Endothelial cell of umbilical vein (primary cell): ENCODE measurements at regions not wholly inside any gene's neighbourhood (a gene's known extent, or its start where the extent isn't known, plus 50 kb on each side); places are given as distances from the start of the nearest gene placed in this dataset.

Experiments used
- CTCF ChIP-seq, 2 donors: IDR thresholded peaks; 1 replicate in 1 of 2; 2 replicates in 1 of 2; pipeline ENCODE4 v1.5.1; 2011; ENCODE audit warnings: low read length in 2 of 2, mild to moderate bottlenecking in 2 of 2, moderate library complexity in 2 of 2, control low read depth in 1 of 2, inconsistent platforms in 1 of 2, low read depth in 1 of 2; ENCODE audit not compliant: insufficient read depth in 1 of 2; ENCODE audit errors: extremely low read depth in 1 of 2
- MYC ChIP-seq: IDR thresholded peaks from one replicate; pipeline ENCODE4 v1.6.1; 2011; ENCODE audit warnings: mild to moderate bottlenecking, low read depth, low read length
- POLR2A ChIP-seq: IDR thresholded peaks from 2 replicates; pipeline ENCODE4 v1.6.1; 2012; ENCODE audit warnings: low read depth, mild to moderate bottlenecking, control low read depth, low read length
- POLR2AphosphoS5 ChIP-seq: IDR thresholded peaks from 2 replicates; pipeline ENCODE4 v1.6.1; 2012; ENCODE audit warnings: low read depth, mild to moderate bottlenecking, control low read depth, low read length, moderate library complexity; ENCODE audit not compliant: insufficient read depth

- no peak for TF ChIP-seq POLR2A
- TF ChIP-seq CTCF (IDR thresholded peaks at IDR 0.05; ENCODE audit: extremely low read depth in 1 of 2, insufficient read depth in 1 of 2, low read depth in 1 of 2, low read length in 2 of 2) = no peak
- TF ChIP-seq POLR2AphosphoS5 = no peak
- TF ChIP-seq MYC = no peak
Measured at GRCh38 chr4:82128355-82128754, 245.4 kb downstream of the HNRNPD start.
